ENCODE measurements at regions not wholly inside any gene's neighbourhood (a gene's known extent, or its start where the extent isn't known, plus 50 kb on each side); places are given as distances from the start of the nearest gene placed in this dataset.
"Not testable (repeated sequence)": the region's sequence is repeated elsewhere in the genome, so short reads cannot be mapped to it uniquely, and the experiment has no call there.

DNA sequence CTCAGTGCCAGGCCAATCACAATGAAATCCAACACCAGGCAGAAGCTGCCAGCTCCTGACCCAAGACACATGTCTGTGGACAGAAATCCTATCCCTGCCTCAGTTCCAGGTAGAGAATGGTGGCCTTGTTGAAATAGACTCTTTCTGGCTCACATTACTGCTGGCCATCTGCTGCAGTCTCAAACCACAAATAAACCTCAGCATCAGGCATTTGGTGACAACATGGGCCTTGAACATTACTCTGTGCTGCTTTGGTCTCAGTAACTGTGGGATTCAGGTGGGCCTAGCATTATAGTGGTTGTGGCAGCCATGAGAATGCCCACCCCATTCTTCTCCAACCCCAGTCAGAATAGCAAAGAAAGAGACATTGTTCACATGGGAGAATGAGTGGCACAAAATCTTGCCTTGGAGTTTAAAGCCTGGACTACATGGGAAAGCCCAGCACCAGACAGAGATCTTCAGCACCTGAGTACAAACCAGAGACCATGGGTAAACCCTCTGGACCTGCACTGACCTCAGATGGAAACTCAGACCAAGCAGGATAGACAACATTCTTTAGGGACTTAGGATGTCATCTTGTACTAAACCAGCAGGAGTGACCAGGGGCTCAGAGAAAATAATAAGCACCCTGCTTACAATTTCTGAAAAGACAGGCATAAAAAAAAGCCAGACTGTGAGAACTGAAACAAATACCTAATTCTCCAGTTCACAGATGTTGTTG lies 50.4 kb upstream of the TRAM1L1 start:
- no peak for DNase-seq (ENCODE audit: low spot score)

DNA sequence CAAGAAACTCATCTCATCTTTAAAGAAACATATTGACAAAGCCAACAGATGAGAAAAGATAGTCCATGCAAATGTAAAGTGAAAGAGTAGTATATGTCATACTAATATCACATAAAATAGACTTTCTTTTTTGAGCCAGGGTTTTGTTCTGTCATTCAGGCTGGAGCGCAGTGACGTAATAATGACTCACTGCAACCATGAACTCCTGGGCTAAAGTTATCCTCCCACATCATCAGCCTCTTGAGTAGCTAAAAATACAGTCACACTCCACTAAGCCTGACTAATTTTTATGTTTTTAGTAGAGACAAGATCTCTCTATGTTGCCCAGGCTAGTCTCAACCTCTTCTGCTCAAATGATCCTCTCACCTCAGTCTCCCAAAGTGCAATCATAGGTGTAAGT lies 51.8 kb upstream of the TRAM1L1 start:
- DNase-seq (ENCODE audit: low spot score) = no peak

DNA sequence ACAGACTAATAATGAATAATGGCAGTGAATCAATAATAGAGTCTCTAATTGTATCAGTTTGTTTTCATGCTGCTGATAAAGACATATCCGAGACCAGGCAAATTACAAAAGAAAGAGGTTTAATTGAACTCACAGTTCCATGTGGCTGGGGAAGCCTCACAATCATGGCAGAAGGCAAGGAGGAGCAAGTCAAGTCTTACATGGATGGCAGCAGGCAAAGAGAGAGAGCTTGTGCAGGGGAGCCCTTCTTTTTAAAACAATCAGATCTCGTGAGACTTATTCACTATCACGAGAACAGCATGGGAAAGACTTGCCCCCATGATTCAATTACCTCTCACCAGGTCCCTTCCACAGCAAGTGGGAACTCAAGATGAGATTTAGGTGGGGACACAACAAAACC lies 53.4 kb upstream of the TRAM1L1 start:
- not testable (repeated sequence) for DNase-seq (ENCODE audit: low spot score)

DNA sequence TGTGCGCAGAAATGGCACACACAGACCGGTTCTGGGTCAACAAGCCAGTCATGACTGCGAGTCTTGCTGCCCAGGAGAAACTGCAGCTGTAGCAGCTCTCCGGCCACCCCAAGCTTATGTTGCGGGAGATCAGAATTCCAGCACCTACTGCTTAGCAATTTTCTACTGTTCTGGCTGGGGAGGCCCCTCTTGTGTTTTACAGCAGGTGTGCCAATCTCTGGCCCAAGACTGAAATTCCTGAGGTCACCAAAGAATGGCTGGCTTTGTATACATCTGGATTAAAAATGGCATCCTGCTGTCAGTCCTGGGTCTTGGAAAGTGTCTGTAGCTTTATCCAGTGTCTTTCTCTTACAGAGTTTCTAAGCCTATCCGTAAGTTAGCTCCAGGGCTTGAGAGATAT lies 68.9 kb upstream of the TRAM1L1 start:
- DNase-seq (ENCODE audit: low spot score) = no peak

DNA sequence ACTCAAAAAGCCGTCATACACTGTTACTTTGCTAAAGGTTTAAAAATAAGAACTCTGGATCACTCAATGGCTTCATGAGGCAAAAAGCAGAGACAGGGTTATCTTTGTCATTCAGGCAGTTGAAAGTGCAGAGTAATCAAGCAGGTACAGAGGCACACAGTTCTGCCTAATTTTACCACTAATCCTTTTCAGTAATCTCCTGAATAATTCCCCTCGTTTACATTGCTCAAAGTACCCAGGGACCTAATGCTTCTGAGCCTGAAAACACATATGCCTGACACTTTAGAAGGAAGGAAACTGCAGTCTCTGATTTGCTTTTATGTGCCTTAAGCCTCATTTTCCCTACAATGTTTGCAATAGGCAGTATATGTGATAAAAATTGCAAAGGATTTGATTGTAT lies 71.4 kb upstream of the TRAM1L1 start:
- DNase-seq (ENCODE audit: low spot score) = no peak

DNA sequence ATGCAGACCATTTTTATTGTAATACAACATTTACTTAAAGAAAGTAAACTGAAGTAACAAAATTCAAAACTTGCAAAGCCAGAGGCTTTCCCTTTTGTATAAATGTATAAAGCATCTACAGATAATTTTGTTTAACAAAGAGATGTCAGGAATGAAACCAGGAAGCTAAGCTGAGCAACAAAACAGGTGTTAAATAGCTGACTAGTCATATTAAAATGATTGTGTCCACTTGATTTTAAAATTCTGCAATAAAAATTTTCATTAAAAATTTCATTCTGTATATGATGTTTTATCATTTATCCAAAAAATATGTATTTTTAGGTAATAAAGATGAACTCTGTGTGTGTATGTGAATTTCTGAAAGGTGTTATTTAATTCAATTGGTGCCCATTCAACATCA lies 72.0 kb upstream of the TRAM1L1 start:
- no peak for DNase-seq (ENCODE audit: low spot score)

DNA sequence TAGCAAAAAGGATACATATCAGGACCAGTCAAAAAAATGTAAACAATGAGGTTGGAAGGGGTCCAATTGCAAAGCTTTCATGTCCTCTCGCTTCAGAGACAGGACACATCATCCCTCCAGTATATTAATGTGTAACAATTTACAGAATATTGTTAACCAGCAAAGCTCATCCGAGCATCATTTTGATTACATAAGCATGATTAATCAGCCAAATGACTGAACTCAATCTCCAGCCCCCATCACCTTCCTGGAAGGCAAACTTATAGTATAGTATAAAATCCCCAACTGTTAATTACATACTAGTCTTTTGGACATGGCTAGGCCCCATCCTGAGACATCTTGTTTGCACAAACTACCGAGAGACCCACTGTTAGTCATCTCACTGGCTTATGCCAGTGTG lies 77.6 kb upstream of the TRAM1L1 start:
- DNase-seq (ENCODE audit: low spot score) = no peak

DNA sequence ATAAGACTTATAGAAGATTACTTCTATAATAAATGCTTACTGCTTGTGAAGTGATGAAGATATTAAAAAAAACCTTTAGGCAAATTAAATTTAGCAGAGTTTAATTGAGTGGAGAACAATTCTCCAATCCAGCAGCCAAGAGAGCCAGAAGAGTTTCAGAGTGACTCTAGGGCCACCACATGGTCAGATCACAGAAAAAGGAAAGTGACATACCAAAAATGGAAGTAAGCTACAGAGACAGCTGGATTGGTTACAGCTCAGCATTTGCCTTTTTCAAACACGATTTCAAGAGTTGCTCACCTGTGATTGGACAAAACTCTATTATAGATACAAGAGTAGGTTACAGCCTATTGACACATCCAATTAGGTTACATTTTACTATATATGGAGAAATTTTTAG lies 79.0 kb upstream of the TRAM1L1 start:
- DNase-seq (ENCODE audit: low spot score) = peak; percentile 5

DNA sequence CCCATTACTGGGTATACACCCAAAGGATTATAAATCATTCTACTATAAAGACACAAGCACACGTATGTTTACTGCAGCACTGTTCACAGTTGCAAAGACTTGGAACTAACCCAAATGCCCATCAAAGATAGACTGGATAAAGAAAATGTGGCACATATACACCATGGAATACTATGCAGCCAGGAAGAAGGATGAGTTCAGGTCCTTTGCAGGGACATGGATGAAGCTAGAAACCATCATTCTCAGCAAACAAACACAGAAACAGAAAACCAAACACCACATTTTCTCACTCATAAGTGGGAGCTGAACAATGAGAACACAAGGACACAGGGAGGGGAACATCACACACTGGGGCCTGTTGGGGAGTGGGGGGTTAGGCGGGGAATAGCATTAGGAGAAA lies 90.0 kb upstream of the TRAM1L1 start:
- not testable (repeated sequence) for DNase-seq (ENCODE audit: low spot score)

DNA sequence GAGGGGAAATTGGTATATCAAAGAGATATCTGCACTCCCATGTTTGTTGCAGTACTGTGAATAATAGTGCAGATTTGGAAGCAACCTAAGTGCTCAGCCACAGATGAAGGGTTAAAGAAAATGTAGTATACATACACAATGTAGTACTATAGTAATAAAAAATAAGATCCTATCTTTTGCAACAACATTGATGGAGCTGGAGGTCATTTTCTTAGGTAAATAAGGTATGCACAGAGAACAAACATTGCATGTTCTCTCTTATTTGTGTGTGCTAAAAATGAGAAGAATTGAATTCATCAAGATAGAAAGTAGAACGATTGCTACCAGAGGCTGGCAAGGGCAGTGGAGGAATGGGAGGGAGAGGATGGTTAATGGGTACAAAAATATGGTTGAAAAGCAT lies 117.9 kb upstream of the TRAM1L1 start:
- DNase-seq (ENCODE audit: low spot score) = no peak

DNA sequence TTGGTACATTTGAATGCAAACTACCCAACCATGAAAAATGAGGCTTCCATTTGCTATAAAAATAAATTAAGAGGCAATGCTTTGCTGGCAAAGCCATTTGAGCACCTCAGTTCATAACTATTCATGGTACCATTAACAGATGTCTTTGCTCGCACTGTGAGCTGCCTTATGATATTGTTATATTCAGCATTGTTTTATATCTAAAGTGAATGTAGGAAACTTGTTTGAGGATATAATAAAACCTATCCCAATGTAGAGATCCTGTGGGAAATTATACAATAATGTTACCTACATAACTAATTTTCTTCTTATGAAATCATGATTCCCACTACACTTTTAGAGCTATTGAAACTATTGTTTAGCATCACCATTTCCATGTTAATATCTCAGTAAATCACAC lies 125.2 kb upstream of the TRAM1L1 start:
- no peak for DNase-seq (ENCODE audit: low spot score)

DNA sequence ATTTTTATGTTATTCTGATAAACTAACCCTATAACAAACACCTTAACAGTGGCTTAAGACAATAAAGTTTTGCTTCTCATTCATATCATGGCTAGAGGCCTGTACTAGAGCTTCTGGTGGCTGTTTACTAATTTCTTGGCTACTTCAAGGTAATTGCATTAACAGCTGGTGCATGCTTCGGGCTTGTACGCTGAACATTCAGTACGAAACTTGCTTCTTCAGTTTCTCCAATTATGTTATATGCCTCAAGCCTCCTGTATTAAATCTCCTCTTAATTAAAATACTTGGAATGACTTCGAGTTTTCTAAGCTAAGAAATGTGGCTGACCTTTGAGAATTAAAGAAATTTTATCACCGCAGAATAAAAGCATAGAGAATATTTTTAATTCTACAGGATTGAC lies 138.9 kb upstream of the TRAM1L1 start:
- no peak for DNase-seq (ENCODE audit: low spot score)

DNA sequence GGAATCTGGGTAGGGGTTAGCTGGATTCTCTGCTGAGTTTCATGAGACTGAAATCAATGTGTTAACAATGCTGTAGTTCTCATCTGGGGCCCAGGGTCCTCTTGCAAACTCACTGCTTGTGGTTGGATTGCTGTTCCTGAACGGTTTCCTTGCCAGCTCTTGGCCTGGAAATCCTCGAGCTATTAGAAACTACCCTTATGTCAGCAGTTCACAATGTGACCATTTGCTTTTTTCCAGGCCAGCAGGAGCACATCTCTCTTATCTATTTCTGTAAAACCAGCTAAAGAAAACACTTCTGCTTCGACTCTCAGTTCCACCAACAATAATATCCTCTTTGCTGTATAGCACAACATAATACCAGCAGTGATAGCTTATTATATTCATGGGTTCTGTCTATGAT lies 140.1 kb upstream of the TRAM1L1 start:
- DNase-seq (ENCODE audit: low spot score) = no peak

DNA sequence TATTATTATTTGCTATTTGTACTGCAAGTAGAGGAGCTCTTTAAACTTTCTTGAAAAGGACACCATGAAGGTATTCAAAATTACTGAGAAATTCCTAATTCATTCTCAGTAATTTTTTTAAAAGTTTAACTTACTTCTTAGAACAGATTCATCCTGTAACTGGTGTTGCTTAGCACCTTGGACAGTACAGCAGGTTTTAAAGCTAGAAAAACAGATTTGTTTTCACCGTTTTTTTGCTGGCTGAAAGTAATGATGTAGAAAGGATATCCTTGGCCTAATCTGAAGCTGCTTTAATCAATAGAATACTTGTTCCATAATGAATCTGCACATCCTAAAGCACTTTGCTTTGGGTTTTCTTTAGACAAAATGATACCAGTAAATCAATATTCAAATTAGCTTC lies 142.5 kb upstream of the TRAM1L1 start:
- no peak for DNase-seq (ENCODE audit: low spot score)

DNA sequence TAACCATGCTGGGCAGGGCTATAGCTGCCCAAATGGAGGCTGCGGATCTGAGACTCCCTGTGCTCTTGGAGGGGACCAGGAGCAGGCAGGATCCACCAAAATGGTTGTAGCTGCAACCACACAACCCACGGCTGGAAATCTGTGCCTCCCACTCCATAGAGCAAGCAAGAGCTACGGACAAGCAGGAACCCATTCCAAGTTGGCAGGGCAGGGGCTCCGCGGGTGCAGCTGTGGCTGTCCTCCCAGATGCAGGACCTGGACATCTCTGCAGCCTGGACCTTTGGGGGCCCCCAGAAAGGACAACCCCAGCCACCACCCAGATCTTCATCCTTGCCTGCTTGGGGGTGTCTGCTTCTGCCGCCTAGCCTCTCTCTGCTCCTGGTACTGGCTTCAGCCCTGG lies 154.1 kb upstream of the TRAM1L1 start:
- no peak for DNase-seq (ENCODE audit: low spot score)

DNA sequence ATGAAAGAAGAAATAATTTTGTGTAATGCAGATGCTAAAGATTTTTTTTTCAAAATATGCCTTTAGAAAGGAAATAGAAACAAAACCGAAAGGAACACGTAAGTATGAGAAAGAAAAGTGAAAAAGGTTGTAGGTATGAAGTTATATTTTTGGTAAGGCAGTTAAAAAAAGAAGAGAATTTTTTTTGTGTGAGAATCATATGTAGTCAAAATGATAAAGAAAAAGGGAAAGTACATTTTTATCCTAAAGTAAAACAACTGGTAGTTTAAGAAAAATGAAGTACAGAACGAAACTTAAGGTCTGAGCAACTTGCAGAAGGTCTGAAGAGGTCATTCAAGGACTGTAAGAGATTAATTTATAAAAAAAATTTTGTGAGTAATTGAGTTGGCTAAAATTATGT lies 164.0 kb upstream of the TRAM1L1 start:
- no peak for DNase-seq (ENCODE audit: low spot score)

DNA sequence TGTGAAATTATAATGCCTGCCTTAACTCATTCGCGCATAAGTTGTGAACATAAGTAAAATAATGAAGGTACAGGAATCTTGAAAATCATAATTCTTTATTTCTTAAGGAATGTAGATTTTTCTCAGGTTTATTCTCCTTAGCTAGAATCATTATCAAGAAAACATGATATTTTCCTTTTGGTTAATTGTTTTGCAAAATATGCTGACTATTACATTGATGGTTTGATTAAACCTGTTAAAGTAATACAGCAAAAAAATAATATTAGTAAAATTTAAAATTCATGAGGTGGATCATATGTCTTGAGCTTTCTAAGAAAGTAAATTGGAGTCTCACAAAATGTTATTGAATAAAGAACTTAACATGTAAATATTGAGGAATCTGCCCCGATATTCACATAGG lies 178.7 kb upstream of the TRAM1L1 start:
- DNase-seq (ENCODE audit: low spot score) = no peak

DNA sequence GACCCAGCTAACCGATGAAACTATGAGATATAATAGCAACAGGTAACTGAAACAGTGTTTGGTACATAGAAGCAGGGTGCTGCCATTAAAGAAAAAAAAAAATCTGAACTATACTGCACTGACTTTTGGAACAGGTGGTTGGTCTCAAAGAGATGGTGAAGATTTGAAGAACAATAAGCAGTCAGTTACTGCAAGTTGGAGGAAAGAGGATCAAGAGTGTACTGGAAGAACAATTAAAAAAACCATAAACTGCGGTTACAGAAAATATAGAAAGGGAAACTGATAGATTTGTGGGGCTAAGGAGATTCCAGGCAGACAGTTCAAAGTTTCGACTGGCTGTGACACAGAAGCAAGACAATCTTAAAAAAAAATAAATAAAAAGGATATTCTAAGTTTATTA lies 181.9 kb upstream of the TRAM1L1 start:
- no peak for DNase-seq (ENCODE audit: low spot score)

DNA sequence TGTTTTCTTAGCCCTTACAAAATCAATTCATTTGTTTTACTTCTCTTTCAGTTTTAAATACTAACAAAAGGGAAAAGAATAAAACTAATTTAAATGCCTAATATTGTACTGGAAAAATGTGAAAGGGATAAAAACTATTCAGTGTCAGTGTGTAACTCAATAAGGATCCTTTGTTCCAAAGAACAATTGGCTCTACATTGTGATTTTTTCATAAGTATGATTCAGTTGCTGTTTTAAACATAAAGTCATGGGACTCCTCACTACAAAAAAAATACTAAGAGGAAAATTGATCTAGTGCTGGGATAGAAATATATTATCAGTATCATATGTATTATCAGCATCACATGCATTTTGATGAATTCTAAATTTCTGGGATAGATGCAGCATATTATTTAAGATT lies 199.4 kb upstream of the TRAM1L1 start:
- DNase-seq (ENCODE audit: low spot score) = peak; percentile 89

DNA sequence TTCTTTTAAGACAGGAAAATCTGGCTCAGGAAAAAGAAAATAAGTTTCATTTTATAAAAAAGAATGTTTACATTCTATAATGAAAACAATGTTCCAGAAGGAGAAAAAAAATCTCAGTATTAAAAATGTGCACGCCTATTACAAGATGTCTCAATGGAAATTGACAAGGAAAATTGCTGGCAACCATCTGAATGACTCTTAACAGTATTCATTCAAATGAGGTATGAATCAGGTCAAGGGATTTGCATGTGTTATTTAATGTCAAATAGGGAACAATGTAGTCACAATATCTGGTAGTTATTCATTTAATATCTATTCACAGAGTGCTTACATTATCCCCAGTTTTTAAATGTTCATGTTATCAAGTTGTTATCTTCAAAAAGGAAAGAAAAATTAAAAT lies 208.4 kb upstream of the TRAM1L1 start:
- no peak for DNase-seq (ENCODE audit: low spot score)

DNA sequence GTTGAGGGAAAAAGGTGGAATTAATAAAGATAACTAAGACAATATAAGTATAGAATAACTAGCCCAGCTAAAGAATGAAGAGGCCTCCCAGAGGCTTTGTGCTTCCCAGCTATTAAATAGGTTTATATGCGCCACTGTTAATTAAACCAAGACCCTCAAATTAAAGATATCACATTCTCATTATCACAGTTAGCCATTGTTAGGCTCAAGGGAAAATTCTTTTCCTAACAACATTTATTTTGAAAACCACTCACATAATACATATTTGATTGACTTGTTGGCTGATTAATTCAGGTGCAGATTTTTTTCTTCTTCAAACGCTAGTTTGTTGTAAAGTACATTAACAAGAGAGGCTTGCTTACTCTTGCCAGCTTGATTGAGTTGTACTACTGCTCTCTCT lies 216.8 kb upstream of the TRAM1L1 start:
- DNase-seq (ENCODE audit: low spot score) = no peak

DNA sequence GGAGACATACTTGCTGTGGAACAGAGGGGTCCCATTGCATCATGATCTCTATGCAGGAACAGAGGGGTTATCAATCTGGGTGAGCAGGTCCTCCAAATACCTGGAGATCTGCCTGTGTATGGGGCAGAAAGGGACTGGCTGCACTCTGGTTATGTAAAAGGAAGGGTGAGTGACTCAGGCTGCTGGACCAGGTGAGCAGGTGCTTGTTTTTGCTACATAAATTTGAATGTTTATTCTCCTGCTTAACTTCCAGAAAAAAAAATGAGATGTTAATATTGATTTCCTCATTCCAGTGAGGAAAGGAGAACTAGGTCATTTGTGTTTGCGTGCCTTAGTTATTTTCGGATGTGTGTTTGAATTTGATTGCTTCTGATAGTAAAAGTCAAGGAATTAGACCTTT lies 225.8 kb upstream of the TRAM1L1 start:
- no peak for DNase-seq (ENCODE audit: low spot score)

DNA sequence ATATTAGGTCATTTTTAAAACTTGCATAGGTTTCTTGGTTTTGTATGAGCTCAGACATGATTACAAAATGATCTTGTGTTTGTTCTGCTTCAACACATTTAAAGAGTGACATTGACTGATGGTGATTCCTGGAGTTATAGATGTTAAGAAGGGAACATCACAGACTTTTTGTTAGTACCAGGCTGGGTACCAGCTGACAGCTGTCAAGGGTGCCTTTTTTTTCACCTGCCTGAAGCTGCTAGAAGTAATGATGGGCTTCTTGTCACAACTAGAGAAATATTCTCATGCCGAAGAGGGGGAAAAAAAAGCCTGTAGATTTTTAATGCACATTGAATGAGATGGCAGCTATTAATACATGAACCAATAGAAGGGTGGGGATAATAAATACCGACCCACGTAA lies 226.6 kb upstream of the TRAM1L1 start:
- DNase-seq (ENCODE audit: low spot score) = no peak

DNA sequence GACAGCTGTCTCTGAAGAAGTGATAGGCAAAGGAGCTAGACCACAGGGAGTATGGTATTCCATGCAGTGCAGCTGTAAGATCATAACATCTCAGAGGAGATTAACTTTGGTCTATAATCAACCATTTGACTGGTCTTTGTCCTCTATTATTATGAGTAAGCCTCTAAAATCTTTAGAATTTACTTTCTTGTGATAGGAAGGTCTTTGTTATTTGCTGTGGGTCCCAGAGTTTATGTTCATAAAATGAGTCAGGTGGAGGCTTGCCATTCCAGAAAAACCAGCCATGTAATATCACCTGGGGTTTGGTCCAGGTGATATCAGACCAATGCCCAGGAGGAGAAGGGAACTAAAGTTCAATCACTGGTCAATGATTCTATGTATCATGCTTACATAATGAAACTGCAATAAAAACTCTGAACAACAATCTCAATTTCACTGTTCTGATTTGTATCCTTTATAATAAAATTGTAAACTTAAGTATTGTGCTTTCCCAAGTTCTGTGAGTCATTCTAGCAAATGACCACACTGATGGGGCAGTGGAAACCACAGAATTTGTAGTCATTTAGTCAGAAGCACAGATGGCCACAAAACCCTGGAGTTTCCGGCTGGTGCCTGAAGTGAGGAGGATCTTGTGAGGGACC lies 239.6 kb upstream of the TRAM1L1 start:
- DNase-seq (ENCODE audit: low spot score) = no peak
